ENCODE measurements at regions not wholly inside any gene's neighbourhood (a gene's known extent, or its start where the extent isn't known, plus 50 kb on each side); places are given as distances from the start of the nearest gene placed in this dataset.

DNA sequence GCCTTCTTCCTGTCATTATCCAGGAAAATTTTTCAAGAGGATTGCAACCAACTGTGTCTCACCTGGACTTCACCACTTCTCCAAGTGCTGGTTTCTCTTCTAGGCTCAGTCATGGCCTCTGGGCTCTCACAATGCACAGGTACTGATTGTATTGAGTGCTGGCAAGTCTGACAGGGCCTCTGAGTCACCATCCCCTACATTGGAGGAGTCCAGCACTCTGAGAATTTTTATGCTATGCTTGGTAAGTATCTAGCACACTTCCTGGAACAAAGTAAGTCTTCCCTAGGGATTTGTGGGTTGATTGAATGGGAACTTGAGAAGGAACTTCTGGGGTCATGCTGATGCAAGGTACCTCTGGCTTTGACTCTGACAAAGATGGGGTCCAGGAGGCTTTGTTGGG lies 147.2 kb upstream of the CELF4 start:
- no peaks in the 10 kb centered on the region for H3K27me3 ChIP-seq
- no peaks in the 10 kb centered on the region for H3K9me3 ChIP-seq (ENCODE audit: low read depth)
- H3F3A ChIP-seq (ENCODE audit: low read depth) = no peaks in the 10 kb centered on the region
- no peaks in the 10 kb centered on the region for H3K27me3 Mint-ChIP-seq (ENCODE audit: insufficient read depth, low read depth)
- no peaks in the 10 kb centered on the region for H4K20me1 ChIP-seq (ENCODE audit: low read depth)
- H3K27ac ChIP-seq = no peak overlapping the region
- no peak overlapping the region for H2AFZ ChIP-seq (replicated peaks)
- H3K4me1 ChIP-seq = no peaks in the 10 kb centered on the region
- no peak overlapping the region for H3K9ac ChIP-seq
- no peak overlapping the region for H3K4me3 Mint-ChIP-seq
- DNase-seq (ENCODE audit: low spot score) = no peak
- H3K4me1 Mint-ChIP-seq = peaks cover 6% of the 10 kb centered on the region
- H3K36me3 Mint-ChIP-seq = no peaks in the 10 kb centered on the region
- no peak overlapping the region for H3K4me3 ChIP-seq
- no peaks in the 10 kb centered on the region for H3K36me3 ChIP-seq
- H3K4me2 ChIP-seq = no peak overlapping the region
- no peaks in the 10 kb centered on the region for H3K9me3 Mint-ChIP-seq
- no peak overlapping the region for H3K27ac Mint-ChIP-seq
- TF ChIP-seq EZH2phosphoT487 (IDR thresholded peaks at IDR 0.05) (no peak), EZH2 (IDR thresholded peaks at IDR 0.05) (no peak)
- TF ChIP-seq, protein P1, sequence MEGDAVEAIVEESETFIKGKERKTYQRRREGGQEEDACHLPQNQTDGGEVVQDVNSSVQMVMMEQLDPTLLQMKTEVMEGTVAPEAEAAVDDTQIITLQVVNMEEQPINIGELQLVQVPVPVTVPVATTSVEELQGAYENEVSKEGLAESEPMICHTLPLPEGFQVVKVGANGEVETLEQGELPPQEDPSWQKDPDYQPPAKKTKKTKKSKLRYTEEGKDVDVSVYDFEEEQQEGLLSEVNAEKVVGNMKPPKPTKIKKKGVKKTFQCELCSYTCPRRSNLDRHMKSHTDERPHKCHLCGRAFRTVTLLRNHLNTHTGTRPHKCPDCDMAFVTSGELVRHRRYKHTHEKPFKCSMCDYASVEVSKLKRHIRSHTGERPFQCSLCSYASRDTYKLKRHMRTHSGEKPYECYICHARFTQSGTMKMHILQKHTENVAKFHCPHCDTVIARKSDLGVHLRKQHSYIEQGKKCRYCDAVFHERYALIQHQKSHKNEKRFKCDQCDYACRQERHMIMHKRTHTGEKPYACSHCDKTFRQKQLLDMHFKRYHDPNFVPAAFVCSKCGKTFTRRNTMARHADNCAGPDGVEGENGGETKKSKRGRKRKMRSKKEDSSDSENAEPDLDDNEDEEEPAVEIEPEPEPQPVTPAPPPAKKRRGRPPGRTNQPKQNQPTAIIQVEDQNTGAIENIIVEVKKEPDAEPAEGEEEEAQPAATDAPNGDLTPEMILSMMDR (IDR thresholded peaks at IDR 0.05) = no peak
- H3K79me2 ChIP-seq (ENCODE audit: low read depth) = no peaks in the 10 kb centered on the region

DNA sequence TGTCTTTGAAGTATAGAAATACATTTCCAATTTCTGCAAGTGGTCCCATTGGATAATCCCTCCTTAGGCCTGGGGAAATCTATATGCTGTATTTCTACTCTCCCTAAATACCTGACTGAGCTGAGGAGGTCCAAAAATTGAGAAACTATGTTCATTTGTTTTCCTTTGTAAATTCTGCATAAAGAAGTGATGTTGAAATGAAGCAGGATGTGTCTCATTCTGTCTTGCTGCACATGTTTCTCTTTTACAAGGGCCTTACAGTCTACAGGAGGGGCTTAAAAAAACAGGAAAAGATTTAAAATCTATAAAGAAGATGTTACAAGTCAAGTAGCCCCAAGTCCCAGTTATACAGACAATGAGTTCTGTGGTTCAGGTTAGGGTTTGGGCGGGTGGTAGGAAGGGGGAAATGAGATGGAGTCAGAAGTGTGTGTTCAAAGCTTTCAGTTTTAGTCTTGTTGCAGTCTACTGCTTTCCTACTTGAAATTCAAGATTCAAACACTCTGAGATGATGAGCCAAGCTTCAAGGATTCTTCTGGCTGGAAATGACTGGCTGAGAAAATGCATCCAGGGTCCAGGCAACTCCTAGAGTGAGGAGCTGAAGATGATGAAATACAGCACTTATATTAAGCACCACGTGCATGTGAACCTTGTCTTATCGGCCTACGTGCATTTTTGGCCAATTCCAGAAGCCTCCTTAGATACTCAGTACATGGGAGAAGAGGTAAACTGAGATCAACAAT lies 146.3 kb upstream of the CELF4 start:
- TF ChIP-seq, protein P1 (IDR thresholded peaks at IDR 0.05) = no peak
- TF ChIP-seq EZH2 (IDR thresholded peaks at IDR 0.05) = no peak
- TF ChIP-seq EZH2phosphoT487 (IDR thresholded peaks at IDR 0.05) = no peak
- H2AFZ ChIP-seq (replicated peaks) = no peak overlapping the region

DNA sequence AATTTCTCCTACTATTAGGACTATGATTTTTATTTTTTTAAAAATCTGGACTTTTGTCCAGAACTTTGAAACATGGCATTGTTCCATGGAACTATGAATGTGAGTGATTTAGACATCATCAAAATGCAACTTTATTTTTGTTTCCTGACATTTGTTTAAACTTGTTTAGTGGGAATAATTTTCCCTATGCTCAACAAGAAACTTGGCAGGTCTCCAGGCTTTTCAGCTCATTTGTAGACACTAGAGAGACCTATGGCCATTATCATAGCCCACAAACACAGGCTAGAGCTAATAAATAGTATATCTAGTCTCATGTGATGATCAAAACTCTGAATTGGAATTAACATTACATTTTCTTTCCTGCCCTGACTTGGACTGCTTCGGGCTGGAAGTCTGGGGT lies 145.1 kb upstream of the CELF4 start:
- no peak overlapping the region for H3K4me2 ChIP-seq
- H3K36me3 Mint-ChIP-seq = no peaks in the 10 kb centered on the region
- H3K36me3 ChIP-seq = no peaks in the 10 kb centered on the region
- H3K9ac ChIP-seq = no peak overlapping the region
- no peak overlapping the region for H3K27ac ChIP-seq
- no peak overlapping the region for H3K27ac Mint-ChIP-seq
- no peaks in the 10 kb centered on the region for H3K9me3 ChIP-seq (ENCODE audit: low read depth)
- TF ChIP-seq EZH2 (IDR thresholded peaks at IDR 0.05) (no peak), EZH2phosphoT487 (IDR thresholded peaks at IDR 0.05) (no peak)
- TF ChIP-seq, protein P1 (IDR thresholded peaks at IDR 0.05) = no peak
- H4K20me1 ChIP-seq (ENCODE audit: low read depth) = no peaks in the 10 kb centered on the region
- no peak overlapping the region for H2AFZ ChIP-seq (replicated peaks)
- no peaks in the 10 kb centered on the region for H3K27me3 ChIP-seq
- H3K9me3 Mint-ChIP-seq = no peaks in the 10 kb centered on the region
- no peaks in the 10 kb centered on the region for H3K4me1 ChIP-seq
- H3K79me2 ChIP-seq (ENCODE audit: low read depth) = no peaks in the 10 kb centered on the region
- H3K4me1 Mint-ChIP-seq = peaks cover 7% of the 10 kb centered on the region
- no peak overlapping the region for H3K4me3 ChIP-seq
- peaks cover under 1% of the 10 kb centered on the region for H3K27me3 Mint-ChIP-seq (ENCODE audit: insufficient read depth, low read depth)
- H3K4me3 Mint-ChIP-seq = no peak overlapping the region
- DNase-seq (ENCODE audit: low spot score) = no peak
- no peaks in the 10 kb centered on the region for H3F3A ChIP-seq (ENCODE audit: low read depth)

More for the DNA sequence above, 146.3 kb upstream of the CELF4 start:
- no peaks in the 10 kb centered on the region for H3K79me2 ChIP-seq (ENCODE audit: low read depth)
- H3K4me3 Mint-ChIP-seq = no peak overlapping the region
- no peak overlapping the region for H3K4me3 ChIP-seq
- no peaks in the 10 kb centered on the region for H3K9me3 Mint-ChIP-seq
- H3K27me3 ChIP-seq = no peaks in the 10 kb centered on the region
- DNase-seq (ENCODE audit: low spot score) = no peak
- H3K27ac Mint-ChIP-seq = no peak overlapping the region
- no peak overlapping the region for H3K27ac ChIP-seq
- no peaks in the 10 kb centered on the region for H3K4me1 ChIP-seq
- no peaks in the 10 kb centered on the region for H3K27me3 Mint-ChIP-seq (ENCODE audit: insufficient read depth, low read depth)
- no peaks in the 10 kb centered on the region for H3K9me3 ChIP-seq (ENCODE audit: low read depth)
- H4K20me1 ChIP-seq (ENCODE audit: low read depth) = no peaks in the 10 kb centered on the region
- H3K4me1 Mint-ChIP-seq = peaks cover 6% of the 10 kb centered on the region
- H3K4me2 ChIP-seq = no peak overlapping the region
- no peaks in the 10 kb centered on the region for H3F3A ChIP-seq (ENCODE audit: low read depth)
- H3K9ac ChIP-seq = no peak overlapping the region
- H3K36me3 ChIP-seq = no peaks in the 10 kb centered on the region
- H3K36me3 Mint-ChIP-seq = no peaks in the 10 kb centered on the region
